GM12873 (cell line): ENCODE measurements at regions not wholly inside any gene's neighbourhood (a gene's known extent, or its start where the extent isn't known, plus 50 kb on each side); places are given as distances from the start of the nearest gene placed in this dataset.

ENCODE experiments used
- TF ChIP-seq, protein P1 (sequence below): IDR thresholded peaks from 2 replicates; pipeline ENCODE4 v1.5.1; 2012; ENCODE audit warnings: low read depth, mild to moderate bottlenecking, moderate library complexity, low read length, control low read depth; ENCODE audit not compliant: insufficient read depth; ENCODE audit errors: missing control alignments

DNA sequence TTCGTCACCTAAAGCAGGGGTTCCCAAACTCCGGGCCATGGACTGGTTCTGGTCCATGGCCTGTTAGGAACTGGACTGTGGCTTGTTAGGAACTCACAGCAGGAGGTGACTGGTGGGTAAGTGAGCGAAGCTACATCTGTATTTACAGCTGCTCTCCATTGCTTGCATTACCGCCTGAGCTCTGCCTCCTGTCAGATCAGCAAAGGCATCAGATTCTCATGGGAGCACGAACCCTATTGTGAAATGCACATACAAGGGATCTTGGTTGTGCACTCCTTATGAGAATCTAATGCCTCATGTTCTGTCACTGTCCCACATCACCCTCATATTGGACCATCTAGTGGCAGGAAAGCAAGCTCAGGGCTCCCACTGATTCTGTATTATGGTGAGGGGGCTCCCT is 217.0 kb downstream of the ZFP36L2 start:
- TF ChIP-seq, protein P1, sequence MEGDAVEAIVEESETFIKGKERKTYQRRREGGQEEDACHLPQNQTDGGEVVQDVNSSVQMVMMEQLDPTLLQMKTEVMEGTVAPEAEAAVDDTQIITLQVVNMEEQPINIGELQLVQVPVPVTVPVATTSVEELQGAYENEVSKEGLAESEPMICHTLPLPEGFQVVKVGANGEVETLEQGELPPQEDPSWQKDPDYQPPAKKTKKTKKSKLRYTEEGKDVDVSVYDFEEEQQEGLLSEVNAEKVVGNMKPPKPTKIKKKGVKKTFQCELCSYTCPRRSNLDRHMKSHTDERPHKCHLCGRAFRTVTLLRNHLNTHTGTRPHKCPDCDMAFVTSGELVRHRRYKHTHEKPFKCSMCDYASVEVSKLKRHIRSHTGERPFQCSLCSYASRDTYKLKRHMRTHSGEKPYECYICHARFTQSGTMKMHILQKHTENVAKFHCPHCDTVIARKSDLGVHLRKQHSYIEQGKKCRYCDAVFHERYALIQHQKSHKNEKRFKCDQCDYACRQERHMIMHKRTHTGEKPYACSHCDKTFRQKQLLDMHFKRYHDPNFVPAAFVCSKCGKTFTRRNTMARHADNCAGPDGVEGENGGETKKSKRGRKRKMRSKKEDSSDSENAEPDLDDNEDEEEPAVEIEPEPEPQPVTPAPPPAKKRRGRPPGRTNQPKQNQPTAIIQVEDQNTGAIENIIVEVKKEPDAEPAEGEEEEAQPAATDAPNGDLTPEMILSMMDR: no peak

DNA sequence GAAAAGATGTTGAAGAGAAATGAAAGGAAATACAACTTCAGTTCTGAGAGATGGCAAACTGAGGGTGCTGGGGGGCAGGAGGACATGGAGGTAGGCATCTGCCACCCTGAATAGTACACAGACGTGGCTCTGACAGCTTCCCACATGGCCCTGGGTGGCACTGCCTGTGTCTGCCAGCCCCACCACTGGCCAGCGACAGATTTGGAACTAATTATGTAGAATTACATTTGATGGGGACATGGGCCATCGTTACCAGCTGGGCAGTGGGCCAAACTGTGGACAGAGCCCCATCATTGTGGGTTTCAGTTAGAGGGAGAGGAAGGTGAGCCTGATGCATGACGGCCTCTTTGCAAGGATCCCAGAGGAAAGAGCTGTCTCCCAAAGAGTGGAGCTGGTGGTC is 216.0 kb upstream of the HAAO start:
- TF ChIP-seq, protein P1: no peak

- TF ChIP-seq, protein P1: no peak
Measured at GRCh38 chr2:43007901-43008300, 215.5 kb upstream of the HAAO start.

DNA sequence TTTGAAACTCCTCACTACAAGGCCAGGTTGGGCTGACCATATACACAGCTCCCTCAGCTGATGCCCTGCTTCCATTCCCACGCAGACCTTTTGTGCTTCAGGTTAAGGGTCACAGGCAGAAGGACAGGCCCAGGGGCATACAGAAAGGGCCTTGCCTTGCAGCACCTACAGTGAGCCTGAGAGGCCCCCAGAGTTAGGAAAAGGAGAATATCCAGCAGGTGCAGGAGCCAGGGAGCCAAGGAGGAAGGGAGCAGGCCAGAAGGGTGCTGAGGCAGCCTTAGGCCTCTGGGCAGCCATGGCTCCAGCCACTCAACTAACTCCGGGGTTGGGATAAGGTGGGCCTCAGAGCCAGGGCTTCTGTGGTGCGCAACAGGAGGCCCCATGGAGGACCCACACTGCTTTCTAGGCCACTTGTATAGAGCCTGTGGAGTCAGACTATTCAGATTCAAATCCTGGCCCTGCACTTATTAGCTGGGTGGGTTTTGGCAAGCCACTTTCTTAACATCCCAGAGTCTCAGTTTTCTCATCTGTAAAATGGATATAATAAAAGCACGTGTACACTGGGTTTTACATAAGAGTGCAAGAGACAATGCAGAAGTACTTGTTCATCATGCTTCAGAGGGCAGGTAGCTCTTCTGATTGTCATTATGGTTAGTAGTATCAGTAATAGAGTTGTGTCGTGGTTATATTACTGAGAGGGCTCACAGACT is 214.6 kb upstream of the HAAO start:
- TF ChIP-seq, protein P1: no peak

DNA sequence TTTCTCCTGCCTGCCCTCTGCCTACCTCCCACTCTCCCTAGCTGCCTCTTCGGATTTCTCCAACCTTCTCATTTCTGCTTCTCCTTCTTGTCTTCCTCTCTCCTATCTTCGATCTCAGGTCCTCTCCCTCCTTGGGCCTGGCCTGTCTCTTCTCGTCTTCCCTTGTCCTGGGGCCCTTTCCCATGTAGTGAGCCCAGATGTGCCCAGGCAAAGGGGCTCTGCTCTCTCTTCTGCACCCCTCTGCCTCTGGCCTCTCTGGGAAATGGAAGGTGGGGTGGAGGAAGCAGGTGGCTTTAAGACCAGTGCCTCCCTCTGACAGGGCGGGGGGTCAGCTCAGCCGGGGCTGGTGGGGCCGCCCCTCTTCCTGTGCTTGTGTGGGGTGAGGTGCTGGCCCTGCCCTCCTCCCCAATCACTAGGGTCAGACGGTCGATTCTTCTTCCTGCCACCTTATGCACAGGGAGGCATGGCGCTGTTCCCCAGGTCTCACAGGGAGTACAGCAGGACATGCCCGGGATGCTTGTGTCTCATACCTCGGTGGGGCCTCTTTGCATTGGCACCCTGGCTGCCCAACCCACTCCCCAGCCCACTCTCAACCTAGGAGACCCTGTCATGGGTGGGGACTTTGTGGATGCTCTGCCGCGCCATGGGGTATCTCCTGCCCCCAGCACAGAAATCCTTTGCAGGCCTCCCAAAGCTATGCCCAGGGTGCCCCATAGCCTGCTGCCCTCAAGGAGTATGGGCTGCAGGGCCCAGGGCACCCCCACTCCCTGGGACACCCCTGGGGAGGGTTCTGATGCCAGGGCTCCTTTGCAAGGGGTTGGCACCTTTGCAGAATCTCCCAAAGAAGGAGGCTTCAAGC is 213.8 kb upstream of the HAAO start:
- TF ChIP-seq, protein P1: no peak

DNA sequence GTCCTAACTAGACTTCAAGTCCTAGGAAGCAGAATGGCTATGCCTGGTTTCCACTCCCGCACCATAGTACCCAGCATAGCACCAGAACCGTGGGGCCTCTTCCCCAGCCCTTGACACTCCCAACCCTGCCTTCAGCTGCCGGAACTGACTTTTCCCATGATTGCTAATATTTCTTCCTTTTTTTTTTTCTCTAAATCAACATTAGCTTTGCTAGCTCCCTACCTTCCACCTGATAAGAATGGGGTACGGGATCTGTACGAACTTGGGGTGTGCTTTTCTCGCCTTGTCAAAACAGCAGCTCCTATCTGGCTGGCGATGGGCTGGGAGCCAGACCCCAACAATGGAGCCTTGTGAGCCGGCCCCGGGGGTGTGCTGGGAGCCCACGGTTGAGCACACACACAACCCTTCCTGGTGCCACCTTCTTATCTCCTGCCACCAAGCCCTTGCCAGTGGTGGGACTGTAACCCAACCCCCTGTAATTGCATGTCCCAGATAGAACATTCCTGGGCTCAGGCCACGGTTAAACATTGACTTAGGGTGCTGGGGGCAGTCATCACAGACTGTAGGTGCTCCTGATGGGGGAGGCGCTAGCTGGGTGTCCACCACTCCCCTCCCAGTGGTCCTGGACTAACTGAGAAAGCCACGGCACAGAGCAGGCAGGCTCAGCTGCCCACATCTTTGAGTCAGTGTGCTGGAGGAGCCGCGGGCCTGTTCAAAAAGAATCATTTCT is 213.0 kb upstream of the HAAO start:
- TF ChIP-seq, protein P1: no peak

DNA sequence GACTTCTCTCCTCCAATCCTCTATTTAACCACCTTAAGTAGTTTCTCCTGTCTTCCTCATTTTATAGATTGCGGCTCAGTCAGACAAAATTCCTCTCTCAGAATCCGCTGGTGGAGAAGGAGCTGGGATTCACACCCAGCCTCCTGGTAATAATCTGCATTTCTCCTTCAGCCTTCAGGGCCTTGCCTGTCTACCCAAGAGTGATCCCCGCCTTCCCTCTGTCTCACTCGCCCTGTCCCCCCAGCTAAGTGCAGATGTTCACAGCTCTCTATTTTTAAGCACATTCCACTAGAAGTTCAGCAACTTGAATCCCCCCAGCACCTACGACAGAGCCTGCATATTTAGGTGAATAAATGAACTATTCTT is 212.5 kb upstream of the HAAO start:
- TF ChIP-seq, protein P1: no peak
